Activated CD4-positive, alpha-beta T cell treated with anti-CD3 and anti-CD28 coated beads for 48 hours (primary cell): ENCODE measurements at regions not wholly inside any gene's neighbourhood (a gene's known extent, or its start where the extent isn't known, plus 50 kb on each side); places are given as distances from the start of the nearest gene placed in this dataset.
"Not testable (repeated sequence)": the region's sequence is repeated elsewhere in the genome, so short reads cannot be mapped to it uniquely, and the experiment has no call there.

ENCODE experiments used
- DNase-seq: peaks from one replicate; pipeline ENCODE4 v3.0.0-alpha.2; 2020

DNA sequence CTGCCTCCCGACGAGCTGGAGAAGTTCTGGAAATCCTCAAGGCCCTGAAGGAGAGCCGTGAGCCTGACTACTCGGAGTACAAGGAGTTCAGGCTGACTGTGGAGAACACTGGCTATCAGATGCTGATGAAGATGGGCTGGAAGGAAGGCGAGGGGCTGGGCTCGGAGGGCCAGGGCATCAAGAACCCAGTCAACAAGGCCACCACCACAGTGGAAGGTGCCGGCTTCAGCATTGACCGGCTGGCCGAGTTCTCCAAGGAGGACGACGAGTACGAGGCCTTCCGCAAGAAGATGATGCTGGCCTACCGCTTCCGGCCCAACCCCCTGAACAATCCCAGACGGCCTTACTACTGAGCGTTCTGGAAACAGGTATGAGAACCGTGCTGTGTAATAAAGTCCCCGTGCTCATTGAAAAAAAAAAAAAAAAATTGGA is 366.1 kb upstream of the ATXN7L3B start:
- DNase-seq: no peak

- not testable (repeated sequence) for DNase-seq
These were observed 362.7 kb upstream of the ATXN7L3B start for GRCh38 chr12:74174961-74175360.

DNA sequence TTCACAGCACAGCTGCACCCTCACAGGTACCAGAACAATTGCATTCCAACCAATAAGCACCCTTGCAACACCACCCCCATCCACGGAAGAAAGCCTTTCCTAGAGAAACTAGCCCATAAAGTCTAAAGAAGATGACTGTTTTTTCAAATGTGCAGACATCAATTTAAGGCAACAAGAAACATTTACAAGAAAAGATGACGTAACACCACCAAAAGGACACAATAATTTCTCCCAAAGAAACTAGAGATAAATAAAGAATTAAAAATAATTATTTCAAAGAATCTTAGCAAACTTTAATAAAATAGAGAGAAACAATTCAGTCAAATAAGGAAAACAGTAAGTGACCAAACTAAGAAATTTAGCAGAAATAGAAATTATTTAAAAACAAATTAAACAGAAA is 352.3 kb upstream of the ATXN7L3B start:
- DNase-seq: no peak

- no peak for DNase-seq
These were observed 344.4 kb upstream of the ATXN7L3B start for GRCh38 chr12:74193191-74193590.

DNA sequence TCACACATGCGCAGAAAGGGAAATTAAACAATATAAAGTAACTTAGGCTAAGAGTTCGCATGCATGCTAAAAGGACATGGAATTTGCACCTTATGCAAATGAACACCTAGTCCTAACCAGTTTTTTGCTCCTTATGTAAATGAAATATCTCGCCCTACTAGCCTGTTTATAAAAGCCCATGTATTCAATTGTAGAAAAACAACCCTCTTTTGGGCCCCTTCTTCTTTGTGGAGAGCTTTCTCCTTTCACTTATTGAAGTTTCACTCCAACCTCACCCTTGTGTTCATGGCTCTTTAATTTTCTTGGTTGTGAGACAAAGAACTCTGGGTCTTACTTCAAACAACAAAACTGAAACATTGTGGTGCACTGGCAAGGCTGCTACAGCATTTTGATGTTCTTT is 333.4 kb upstream of the ATXN7L3B start:
- no peak for DNase-seq

GRCh38 chr12:74227846-74228545 is 309.6 kb upstream of the ATXN7L3B start:
- no peak for DNase-seq

GRCh38 chr12:74229671-74230070 is 308.0 kb upstream of the ATXN7L3B start:
- DNase-seq: no peak

- DNase-seq: no peak
These were observed 302.3 kb upstream of the ATXN7L3B start for GRCh38 chr12:74235342-74235741.

DNA sequence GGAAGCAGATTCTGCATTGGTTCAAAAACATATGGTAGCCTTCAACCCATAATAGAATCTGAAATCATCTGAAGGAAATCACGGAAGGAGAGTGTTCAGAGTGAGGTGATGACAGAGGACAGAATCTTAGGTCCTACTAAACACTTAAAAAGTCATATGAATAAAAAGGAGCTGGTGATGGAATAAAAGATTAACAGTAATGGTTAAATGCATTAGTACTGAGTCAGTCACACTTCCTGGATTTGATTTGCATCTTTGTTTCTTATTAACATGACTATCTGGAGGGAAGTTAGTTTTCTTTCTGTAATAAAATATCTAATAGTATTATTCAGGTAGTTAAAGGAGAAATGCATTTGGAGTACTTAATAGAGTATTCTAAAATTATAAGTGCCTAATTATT is 296.3 kb upstream of the ATXN7L3B start:
- no peak for DNase-seq

GRCh38 chr12:74242088-74242487 is 295.5 kb upstream of the ATXN7L3B start:
- no peak for DNase-seq

GRCh38 chr12:74245458-74245857 is 292.2 kb upstream of the ATXN7L3B start:
- no peak for DNase-seq

DNA sequence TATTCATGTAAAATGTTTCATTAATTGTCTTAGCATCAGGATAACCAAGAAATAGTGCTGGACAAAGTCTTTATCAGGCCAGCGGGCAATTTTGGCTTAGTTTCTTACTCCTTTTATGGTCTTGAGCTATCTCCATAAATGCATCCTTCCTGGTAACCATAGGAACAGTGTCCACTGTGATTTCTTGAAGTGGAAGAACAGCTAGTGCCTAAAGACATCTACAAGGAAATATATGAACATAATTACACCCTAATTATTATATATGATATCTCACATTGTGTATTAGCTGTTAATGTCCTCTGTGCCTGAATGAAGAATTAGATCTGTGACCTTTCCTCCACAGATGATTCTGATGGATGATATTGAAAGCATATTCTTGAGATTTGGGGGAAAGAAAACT is 286.7 kb upstream of the ATXN7L3B start:
- no peak for DNase-seq

- not testable (repeated sequence) for DNase-seq
These were observed 283.8 kb upstream of the ATXN7L3B start for GRCh38 chr12:74253826-74254225.

- no peak for DNase-seq
These were observed 282.9 kb upstream of the ATXN7L3B start for GRCh38 chr12:74254784-74255183.

GRCh38 chr12:74259199-74259598 is 278.4 kb upstream of the ATXN7L3B start:
- no peak for DNase-seq

DNA sequence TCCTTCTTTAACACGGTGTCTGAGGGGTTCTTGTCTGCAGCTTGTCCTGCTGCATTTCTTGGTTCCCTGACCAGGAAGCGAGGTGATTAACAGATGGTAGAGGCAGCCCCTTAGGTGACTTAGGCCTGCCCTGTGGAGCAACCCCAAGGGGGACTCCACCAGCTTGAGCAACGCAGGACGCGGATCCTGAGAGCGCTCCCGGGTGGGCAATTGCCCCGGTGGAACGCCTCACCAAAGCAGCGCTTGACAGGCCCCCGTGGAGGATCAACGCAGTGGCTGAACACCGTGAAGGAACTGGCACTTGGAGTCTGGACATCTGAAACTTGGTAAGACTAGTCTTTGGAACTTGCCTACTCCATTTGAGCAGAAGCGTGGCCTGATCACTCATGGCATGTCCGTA is 272.9 kb upstream of the ATXN7L3B start:
- no peak for DNase-seq

GRCh38 chr12:74269355-74269754 is 268.3 kb upstream of the ATXN7L3B start:
- DNase-seq: not testable (repeated sequence)

DNA sequence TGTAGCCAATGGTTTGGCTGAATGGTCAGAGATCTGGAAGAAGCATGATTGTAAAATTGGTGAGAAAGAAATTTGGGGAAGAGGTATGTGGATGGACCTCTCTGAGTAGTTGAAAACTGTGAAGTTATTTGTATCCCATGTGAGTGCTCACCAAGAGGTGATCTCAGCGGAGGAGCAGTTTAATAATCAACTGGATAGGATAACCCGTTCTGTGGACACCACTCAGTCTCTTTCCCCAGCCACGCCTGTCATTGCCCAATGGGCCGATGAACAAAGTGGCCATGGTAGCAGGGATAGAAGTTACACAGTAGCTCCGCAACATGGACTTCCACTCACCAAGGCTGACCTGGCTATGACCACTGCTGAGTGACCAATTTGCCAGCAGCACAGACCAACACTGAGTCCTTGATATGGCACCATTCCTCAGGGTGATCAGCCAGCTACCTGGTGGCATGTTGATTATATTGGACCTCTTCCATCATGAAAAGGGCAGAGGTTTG is 257.4 kb upstream of the ATXN7L3B start:
- DNase-seq: no peak

DNA sequence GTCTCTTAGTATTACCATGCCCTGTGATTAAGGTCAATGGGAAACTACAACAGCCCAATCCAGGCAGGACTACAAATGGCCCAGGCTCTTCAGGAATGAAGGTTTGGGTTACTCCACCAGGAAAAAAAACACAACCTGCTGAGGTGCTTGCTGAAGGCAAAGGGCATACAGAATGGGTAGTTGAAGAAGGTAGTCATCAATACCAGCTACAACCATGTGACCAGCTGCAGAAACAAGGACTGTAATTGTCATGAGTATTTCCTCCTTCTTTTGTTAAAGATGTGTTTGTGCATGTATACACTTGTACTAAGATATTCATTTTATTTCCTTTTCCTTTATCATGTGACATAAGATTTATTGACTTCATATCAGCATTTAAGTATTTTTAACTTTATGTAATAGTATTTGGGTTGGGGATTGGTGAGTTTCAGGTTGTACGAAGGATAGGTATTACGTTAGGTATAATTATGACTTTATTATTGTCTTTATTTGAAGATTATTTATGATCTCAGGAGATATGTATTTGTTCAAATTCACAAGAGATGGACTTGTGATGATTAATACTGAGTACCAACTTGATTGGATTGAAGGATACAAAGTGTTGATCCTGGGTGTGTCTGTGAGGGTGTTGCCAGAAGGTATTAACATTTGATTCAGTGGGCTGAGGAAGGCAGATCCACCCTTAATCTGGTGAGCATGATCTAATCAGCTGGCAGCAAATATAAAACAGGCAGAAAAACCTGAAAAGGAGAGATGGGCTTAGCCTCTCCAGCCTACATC is 256.0 kb upstream of the ATXN7L3B start:
- DNase-seq: not testable (repeated sequence)

DNA sequence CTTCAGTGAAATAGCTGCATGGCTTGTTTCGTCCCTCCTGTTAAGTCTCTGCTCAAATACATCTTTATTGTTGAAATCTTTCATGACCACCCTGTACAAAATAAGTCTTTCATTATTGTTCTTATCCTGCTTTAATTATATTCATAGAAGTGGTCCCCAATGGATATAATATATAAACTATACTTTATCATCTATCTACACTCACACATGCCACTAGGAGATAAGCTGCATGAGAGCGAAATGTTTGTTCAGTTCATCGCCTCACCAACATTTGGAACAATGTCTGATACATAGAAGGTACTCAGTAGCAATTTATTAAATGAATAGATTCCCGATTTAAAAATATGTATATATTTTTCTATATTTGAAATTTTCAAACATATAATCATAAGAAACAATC is 254.0 kb upstream of the ATXN7L3B start:
- no peak for DNase-seq

DNA sequence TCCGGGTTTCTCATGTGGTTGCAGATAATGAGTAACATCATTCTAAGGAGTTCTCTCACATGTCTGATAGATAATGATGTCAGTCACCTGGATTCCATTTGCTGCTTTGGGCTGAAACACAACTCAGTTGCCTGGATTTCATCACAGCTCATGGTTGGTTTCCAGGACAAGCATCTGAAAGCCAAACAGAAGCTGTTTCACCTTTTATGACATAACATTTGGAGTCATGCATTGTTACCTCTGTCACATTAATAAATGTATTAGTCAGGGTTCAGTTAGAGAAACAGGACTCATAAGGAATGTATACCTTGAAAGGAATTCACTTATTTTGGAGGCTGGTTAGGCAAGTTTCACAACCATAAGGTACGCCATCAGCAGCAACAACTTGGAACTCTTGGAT is 251.9 kb upstream of the ATXN7L3B start:
- no peak for DNase-seq

- DNase-seq: no peak
These were observed 251.4 kb upstream of the ATXN7L3B start for GRCh38 chr12:74286254-74286653.

DNA sequence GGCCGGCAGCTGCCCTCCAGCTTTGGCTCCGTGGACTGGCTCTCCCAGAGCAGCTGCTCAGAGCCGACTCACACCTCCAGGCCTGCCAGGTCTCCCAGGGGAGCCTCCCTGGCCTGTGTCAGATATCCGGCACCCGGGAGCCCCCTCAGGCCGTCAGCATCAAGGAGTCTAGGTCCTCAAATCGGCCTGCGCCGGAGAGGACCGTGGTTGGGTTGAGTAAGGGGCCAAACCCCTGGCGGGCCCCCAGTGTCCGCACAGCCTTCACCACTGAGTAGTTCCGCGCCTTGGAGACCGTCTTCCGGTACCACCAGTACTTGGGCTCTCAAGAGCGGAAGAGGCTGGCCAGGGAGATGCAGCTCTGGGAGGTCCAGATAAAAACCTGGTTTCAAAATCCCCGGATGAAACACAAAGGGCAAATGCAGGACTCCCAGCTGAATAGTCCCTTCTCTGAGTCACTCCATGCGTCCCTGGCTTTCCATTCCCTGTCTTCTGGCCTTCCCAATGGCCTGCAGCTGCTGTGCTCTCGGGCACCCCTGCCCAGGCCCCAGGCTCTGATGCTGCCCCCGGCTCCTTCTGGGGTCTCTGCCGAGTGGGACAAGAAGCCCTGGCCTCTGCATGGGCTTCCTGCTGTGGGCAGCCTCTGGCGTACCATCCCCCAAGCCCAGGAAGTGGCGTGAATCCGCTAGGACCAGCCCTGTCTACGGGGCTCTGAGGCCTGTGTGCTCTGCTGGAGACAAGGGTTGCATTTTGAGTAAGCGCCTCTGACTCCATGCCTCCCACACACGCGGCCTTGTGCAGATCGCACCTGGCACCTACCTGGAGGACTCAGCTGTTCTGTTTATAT is 245.1 kb upstream of the ATXN7L3B start:
- no peak for DNase-seq
